ENCODE measurements at regions not wholly inside any gene's neighbourhood (a gene's known extent, or its start where the extent isn't known, plus 50 kb on each side); places are given as distances from the start of the nearest gene placed in this dataset.

GRCh38 chr5:62152394-62153087 lies 153.5 kb upstream of the KIF2A start:
- Histone ChIP-seq H2BK15ac (ENCODE audit: low read length) (no peak overlapping the region), H3K23ac (ENCODE audit: insufficient read length) (no peak overlapping the region), H3K9me3 (ENCODE audit: insufficient read depth in 2 of 2, low read depth in 1 of 2, low read length in 1 of 2) (peaks cover 16 to 17% of the 10 kb centered on the region in 2 experiments), H2AK5ac (ENCODE audit: low read depth, low read length) (no peak overlapping the region), H3K36me3 (ENCODE audit: control insufficient read depth in 2 of 4, insufficient read depth in 4 of 4, low read length in 3 of 4) (peaks cover 0 to 3% (median 0%) of the 10 kb centered on the region in 4 experiments; a peak in 2 of 8 replicates), H2BK120ac (replicated peaks; ENCODE audit: low read depth, low read length) (no peak overlapping the region), H3K23me2 (ENCODE audit: low read depth, low read length) (0 out of 2 replicates have a peak, but pooled peaks cover 2% of the 10 kb centered on the region), H4K91ac (replicated peaks; ENCODE audit: insufficient read length, low read length) (no peak overlapping the region), H2BK12ac (ENCODE audit: low read depth, low read length) (no peak overlapping the region), H3K27ac (ENCODE audit: low read depth, low read length) (no peak overlapping the region), H4K8ac (ENCODE audit: extremely low read depth, insufficient read depth, low read length) (no peak overlapping the region), H2BK5ac (ENCODE audit: low read depth, low read length) (no peak overlapping the region), H3K14ac (ENCODE audit: insufficient read length) (no peak overlapping the region), H3K4me3 (ENCODE audit: extremely low read depth in 1 of 4, insufficient read depth in 2 of 4, low read depth in 3 of 4, low read length in 4 of 4) (no peak overlapping the region), H2BK20ac (ENCODE audit: low read length) (no peak overlapping the region), H2AFZ (ENCODE audit: low read length) (no peak overlapping the region), H3K27me3 (replicated peaks in 1 of 4; ENCODE audit: control insufficient read depth in 3 of 4, extremely low read depth in 1 of 4, insufficient read depth in 3 of 4, low read length in 3 of 4) (no peaks in the 10 kb centered on the region), H3K18ac (ENCODE audit: extremely low read depth, low read length) (no peak overlapping the region), H3K4me1 (replicated peaks in 1 of 4; ENCODE audit: control insufficient read depth in 3 of 4, insufficient read depth in 4 of 4, low read length in 3 of 4) (no peaks in the 10 kb centered on the region), H3K9ac (replicated peaks in 1 of 4; ENCODE audit: extremely low read depth in 1 of 4, low read depth in 3 of 4, low read length in 3 of 4) (no peak overlapping the region), H3K56ac (replicated peaks; ENCODE audit: insufficient read length, low read depth, low read length) (no peak overlapping the region), H4K5ac (ENCODE audit: insufficient read length, low read depth, low read length) (no peak overlapping the region), H3K79me1 (ENCODE audit: low read depth, low read length) (no peaks in the 10 kb centered on the region), H4K20me1 (replicated peaks in 1 of 2; ENCODE audit: control insufficient read depth in 1 of 2, insufficient read depth in 2 of 2, low read length in 2 of 2) (no peaks in the 10 kb centered on the region), H3K4ac (replicated peaks; ENCODE audit: insufficient read length, low read depth, low read length) (no peak overlapping the region), H3K79me2 (ENCODE audit: control insufficient read depth in 1 of 2, insufficient read depth in 2 of 2, low read length in 2 of 2) (no peaks in the 10 kb centered on the region), H3K4me2 (ENCODE audit: insufficient read depth in 1 of 2, low read depth in 2 of 2, low read length in 2 of 2) (no peak overlapping the region)
- DNase-seq (ENCODE audit: low read depth in 1 of 2, low spot score in 2 of 2) (no peak), FAIRE-seq (no peak)
- ChIA-PET POLR2A (ENCODE audit: partially characterized antibody) (no interaction called here), CTCF (ENCODE audit: partially characterized antibody) (interaction anchor here (1.1 to 2.3 kb wide), 3 partner anchors 9 to 384 kb away, joined by 3 to 7 read pairs (median 3); no protein-coding TSS in a partner anchor)
- 91% methylated on average over 4 of the region's 4 CpGs; no CpG with 5 or more reads in 1 of the 2 experiments for WGBS, 2 experiments (ENCODE audit: extremely low coverage in 1 of 2, insufficient coverage in 1 of 2, insufficient read length in 1 of 2, insufficient replicate concordance in 2 of 2, low coverage in 1 of 2, low lambda C conversion rate in 2 of 2, missing lambda C conversion rate in 1 of 2)
- no peak for TF ChIP-seq EZH2 (IDR thresholded peaks at IDR 0.05; ENCODE audit: low read depth, low read length, severe bottlenecking)
- TF ChIP-seq TEAD4 (IDR thresholded peaks at IDR 0.05; ENCODE audit: low read depth, low read length): no peak
- TF ChIP-seq CBX8 (IDR thresholded peaks at IDR 0.05; ENCODE audit: borderline replicate concordance, low read depth, low read length): no peak
- TF ChIP-seq RFX5 (IDR thresholded peaks at IDR 0.05; ENCODE audit: borderline replicate concordance, low read depth, low read length): no peak
- TF ChIP-seq ATF2 (IDR thresholded peaks at IDR 0.05; ENCODE audit: low read length): no peak
- no peak for TF ChIP-seq JUND (IDR thresholded peaks at IDR 0.05; ENCODE audit: low read length)
- TF ChIP-seq TBP (IDR thresholded peaks at IDR 0.05; ENCODE audit: low read depth, low read length): no peak
- no peak for TF ChIP-seq SP2 (IDR thresholded peaks at IDR 0.05; ENCODE audit: low read length)
- TF ChIP-seq PHF8 (conservative IDR thresholded peaks at IDR 0.05; ENCODE audit: low read depth, low read length): no peak
- no peak for TF ChIP-seq CHD2 (IDR thresholded peaks at IDR 0.05; ENCODE audit: low read length)
- TF ChIP-seq SAP30 (IDR thresholded peaks at IDR 0.05; ENCODE audit: insufficient read depth, insufficient replicate concordance, low read length): no peak
- no peak for TF ChIP-seq SP1 (IDR thresholded peaks at IDR 0.05; ENCODE audit: low read depth, low read length)
